ENCODE measurements at regions not wholly inside any gene's neighbourhood (a gene's known extent, or its start where the extent isn't known, plus 50 kb on each side); places are given as distances from the start of the nearest gene placed in this dataset.
A peak's percentile ranks its signal among the peaks of the same experiment; 100 is the strongest.
"Not testable (repeated sequence)": the region's sequence is repeated elsewhere in the genome, so short reads cannot be mapped to it uniquely, and the experiment has no call there.

- no peak for DNase-seq
Measured at GRCh38 chr9:108765265-108765664, 90.5 kb downstream of the ACTL7B start.

GRCh38 chr9:108762348-108763055, 93.3 kb downstream of the ACTL7B start:
- no peak for DNase-seq

GRCh38 chr9:108761655-108762347, 94.0 kb downstream of the ACTL7B start:
- peak; percentile 27 for DNase-seq

- DNase-seq = no peak
Measured at GRCh38 chr9:108760841-108761240, 94.9 kb downstream of the ACTL7B start.

GRCh38 chr9:108759835-108760234, 96.0 kb downstream of the ACTL7B start:
- DNase-seq = no peak

- DNase-seq = no peak
Measured at GRCh38 chr9:108759399-108759798, 96.4 kb downstream of the ACTL7B start.

- no peak for DNase-seq
Measured at GRCh38 chr9:108756746-108757490, 98.9 kb downstream of the ACTL7B start.

GRCh38 chr9:108755979-108756378, 99.8 kb downstream of the ACTL7B start:
- DNase-seq = no peak

GRCh38 chr9:108751369-108751768, 104.4 kb downstream of the ACTL7B start:
- DNase-seq = peak; percentile 68

- no peak for DNase-seq
Measured at GRCh38 chr9:108750661-108751215, 105.0 kb downstream of the ACTL7B start.

GRCh38 chr9:108748776-108749175, 107.0 kb downstream of the ACTL7B start:
- no peak for DNase-seq

- DNase-seq = no peak
Measured at GRCh38 chr9:108746864-108747263, 108.9 kb downstream of the ACTL7B start.

- no peak for DNase-seq
Measured at GRCh38 chr9:108746001-108746400, 109.8 kb downstream of the ACTL7B start.

- DNase-seq = no peak
Measured at GRCh38 chr9:108744641-108745040, 111.1 kb downstream of the ACTL7B start.

- DNase-seq = peak; percentile 14
Measured at GRCh38 chr9:108743901-108744371, 111.8 kb downstream of the ACTL7B start.

GRCh38 chr9:108743416-108743815, 112.4 kb downstream of the ACTL7B start:
- DNase-seq = no peak

- DNase-seq = no peak
Measured at GRCh38 chr9:108742191-108742590, 113.6 kb downstream of the ACTL7B start.

- not testable (repeated sequence) for DNase-seq
Measured at GRCh38 chr9:108731292-108731691, 124.5 kb downstream of the ACTL7B start.

- no peak for DNase-seq
Measured at GRCh38 chr9:108727580-108728111, 128.1 kb downstream of the ACTL7B start.

- DNase-seq = no peak
Measured at GRCh38 chr9:108724652-108725051, 131.1 kb downstream of the ACTL7B start.

GRCh38 chr9:108724122-108724521, 131.7 kb downstream of the ACTL7B start:
- no peak for DNase-seq

- DNase-seq = no peak
Measured at GRCh38 chr9:108722396-108722795, 133.4 kb downstream of the ACTL7B start.
